ENCODE measurements at regions not wholly inside any gene's neighbourhood (a gene's known extent, or its start where the extent isn't known, plus 50 kb on each side); places are given as distances from the start of the nearest gene placed in this dataset.
"Not testable (repeated sequence)": the region's sequence is repeated elsewhere in the genome, so short reads cannot be mapped to it uniquely, and the experiment has no call there.

- intact Hi-C loops (cut with micrococcal nuclease; ENCODE audit: unreplicated experiment); POLR2A ChIA-PET (ENCODE audit: low non-redundant PET): not testable (repeated sequence)
Measured at GRCh38 chr2:91422102-91422501, 2730.6 kb downstream of the RPIA start.

GRCh38 chr2:91427148-91427547 is 2735.7 kb downstream of the RPIA start:
- POLR2A ChIA-PET (ENCODE audit: low non-redundant PET); H3K27me3 ChIP-seq (replicated peaks; ENCODE audit: insufficient read depth, low read depth, low read length, poor library complexity); intact Hi-C loops (cut with micrococcal nuclease; ENCODE audit: unreplicated experiment); CTCF ChIA-PET; H3K4me3 ChIP-seq (ENCODE audit: low read depth, low read length, poor library complexity, severe bottlenecking); BruUV-seq (replicated peaks); H3K27ac ChIP-seq (ENCODE audit: low read depth, low read length, poor library complexity, severe bottlenecking); H3K36me3 ChIP-seq (ENCODE audit: insufficient read depth, low read length, poor library complexity, severe bottlenecking); DNase-seq (ENCODE audit: low spot score); H3K9me3 ChIP-seq (ENCODE audit: low read depth, low read length, poor library complexity, severe bottlenecking); H3K4me1 ChIP-seq (ENCODE audit: insufficient read depth, low read length, poor library complexity, severe bottlenecking): not testable (repeated sequence)

More at GRCh38 chr2:91422102-91422501, 2730.6 kb downstream of the RPIA start:
- H3K36me3 ChIP-seq (ENCODE audit: insufficient read depth, low read length, poor library complexity, severe bottlenecking); DNase-seq (ENCODE audit: low spot score); H3K9me3 ChIP-seq (ENCODE audit: low read depth, low read length, poor library complexity, severe bottlenecking); BruUV-seq (replicated peaks); CTCF ChIA-PET; H3K27me3 ChIP-seq (replicated peaks; ENCODE audit: insufficient read depth, low read depth, low read length, poor library complexity); H3K27ac ChIP-seq (ENCODE audit: low read depth, low read length, poor library complexity, severe bottlenecking); H3K4me3 ChIP-seq (ENCODE audit: low read depth, low read length, poor library complexity, severe bottlenecking); H3K4me1 ChIP-seq (ENCODE audit: insufficient read depth, low read length, poor library complexity, severe bottlenecking): not testable (repeated sequence)

GRCh38 chr2:91441932-91442245 is 2750.4 kb downstream of the RPIA start:
- POLR2A ChIA-PET (ENCODE audit: low non-redundant PET); H3K9me3 ChIP-seq (ENCODE audit: low read depth, low read length, poor library complexity, severe bottlenecking); H3K27ac ChIP-seq (ENCODE audit: low read depth, low read length, poor library complexity, severe bottlenecking); BruUV-seq (replicated peaks); intact Hi-C loops (cut with micrococcal nuclease; ENCODE audit: unreplicated experiment); CTCF ChIA-PET; H3K36me3 ChIP-seq (ENCODE audit: insufficient read depth, low read length, poor library complexity, severe bottlenecking); DNase-seq (ENCODE audit: low spot score): not testable (repeated sequence)
- H3K4me3 ChIP-seq (ENCODE audit: low read depth, low read length, poor library complexity, severe bottlenecking), result peak overlapping the region; percentile 27
- peaks cover 24% of the 10 kb centered on the region for H3K27me3 ChIP-seq (replicated peaks; ENCODE audit: insufficient read depth, low read depth, low read length, poor library complexity)
- peaks cover 11% of the 10 kb centered on the region for H3K4me1 ChIP-seq (ENCODE audit: insufficient read depth, low read length, poor library complexity, severe bottlenecking)

- Histone ChIP-seq H3K4me3 (ENCODE audit: low read depth, low read length, poor library complexity, severe bottlenecking) (peak overlapping the region; percentile 27), H3K36me3 (ENCODE audit: insufficient read depth, low read length, poor library complexity, severe bottlenecking) (no peaks in the 10 kb centered on the region), H3K27me3 (replicated peaks; ENCODE audit: insufficient read depth, low read depth, low read length, poor library complexity) (peaks cover 24% of the 10 kb centered on the region), H3K9me3 (ENCODE audit: low read depth, low read length, poor library complexity, severe bottlenecking) (no peaks in the 10 kb centered on the region), H3K27ac (ENCODE audit: low read depth, low read length, poor library complexity, severe bottlenecking) (no peak overlapping the region), H3K4me1 (ENCODE audit: insufficient read depth, low read length, poor library complexity, severe bottlenecking) (peaks cover 11% of the 10 kb centered on the region)
- CTCF ChIA-PET, result no interaction called here
- TF ChIP-seq CTCF (conservative IDR thresholded peaks at IDR 0.05; ENCODE audit: low read depth, low read length) (no peak), EZH2 (IDR thresholded peaks at IDR 0.05; ENCODE audit: borderline replicate concordance, low read depth, low read length, poor library complexity, severe bottlenecking) (peak; percentile 94)
- POLR2A ChIA-PET (ENCODE audit: low non-redundant PET), result no interaction called here
- DNase-seq (ENCODE audit: low spot score), result peak; percentile 18
- intact Hi-C loops (cut with micrococcal nuclease; ENCODE audit: unreplicated experiment), result no loop called here
- no TSS peak for BruUV-seq (replicated peaks)
Measured at GRCh38 chr2:91442246-91442905, 2750.9 kb downstream of the RPIA start.

- H3K36me3 ChIP-seq (ENCODE audit: insufficient read depth, low read length, poor library complexity, severe bottlenecking); POLR2A ChIA-PET (ENCODE audit: low non-redundant PET); H3K27ac ChIP-seq (ENCODE audit: low read depth, low read length, poor library complexity, severe bottlenecking); intact Hi-C loops (cut with micrococcal nuclease; ENCODE audit: unreplicated experiment); CTCF ChIA-PET; BruUV-seq (replicated peaks); DNase-seq (ENCODE audit: low spot score); H3K9me3 ChIP-seq (ENCODE audit: low read depth, low read length, poor library complexity, severe bottlenecking): not testable (repeated sequence)
- Histone ChIP-seq H3K4me3 (ENCODE audit: low read depth, low read length, poor library complexity, severe bottlenecking) (peak overlapping the region; percentile 27), H3K27me3 (replicated peaks; ENCODE audit: insufficient read depth, low read depth, low read length, poor library complexity) (peaks cover 24% of the 10 kb centered on the region), H3K4me1 (ENCODE audit: insufficient read depth, low read length, poor library complexity, severe bottlenecking) (peaks cover 11% of the 10 kb centered on the region)
Measured at GRCh38 chr2:91442906-91443729, 2751.6 kb downstream of the RPIA start.

- BruUV-seq (replicated peaks); H3K27ac ChIP-seq (ENCODE audit: low read depth, low read length, poor library complexity, severe bottlenecking); H3K9me3 ChIP-seq (ENCODE audit: low read depth, low read length, poor library complexity, severe bottlenecking); DNase-seq (ENCODE audit: low spot score); H3K4me3 ChIP-seq (ENCODE audit: low read depth, low read length, poor library complexity, severe bottlenecking); intact Hi-C loops (cut with micrococcal nuclease; ENCODE audit: unreplicated experiment); CTCF ChIA-PET; POLR2A ChIA-PET (ENCODE audit: low non-redundant PET); H3K36me3 ChIP-seq (ENCODE audit: insufficient read depth, low read length, poor library complexity, severe bottlenecking): not testable (repeated sequence)
- Histone ChIP-seq H3K27me3 (replicated peaks; ENCODE audit: insufficient read depth, low read depth, low read length, poor library complexity) (peaks cover 24% of the 10 kb centered on the region), H3K4me1 (ENCODE audit: insufficient read depth, low read length, poor library complexity, severe bottlenecking) (peaks cover 11% of the 10 kb centered on the region)
Measured at GRCh38 chr2:91443730-91444115, 2752.2 kb downstream of the RPIA start.

GRCh38 chr2:91445705-91446104 is 2754.2 kb downstream of the RPIA start:
- DNase-seq (ENCODE audit: low spot score); H3K9me3 ChIP-seq (ENCODE audit: low read depth, low read length, poor library complexity, severe bottlenecking); POLR2A ChIA-PET (ENCODE audit: low non-redundant PET); H3K36me3 ChIP-seq (ENCODE audit: insufficient read depth, low read length, poor library complexity, severe bottlenecking); intact Hi-C loops (cut with micrococcal nuclease; ENCODE audit: unreplicated experiment); CTCF ChIA-PET; BruUV-seq (replicated peaks); H3K4me3 ChIP-seq (ENCODE audit: low read depth, low read length, poor library complexity, severe bottlenecking); H3K27ac ChIP-seq (ENCODE audit: low read depth, low read length, poor library complexity, severe bottlenecking): not testable (repeated sequence)
- Histone ChIP-seq H3K27me3 (replicated peaks; ENCODE audit: insufficient read depth, low read depth, low read length, poor library complexity) (peaks cover 22% of the 10 kb centered on the region), H3K4me1 (ENCODE audit: insufficient read depth, low read length, poor library complexity, severe bottlenecking) (peaks cover 11% of the 10 kb centered on the region)
